HG02870 (cell line): ENCODE measurements at regions not wholly inside any gene's neighbourhood (a gene's known extent, or its start where the extent isn't known, plus 50 kb on each side); places are given as distances from the start of the nearest gene placed in this dataset.
"Not testable (repeated sequence)": the region's sequence is repeated elsewhere in the genome, so short reads cannot be mapped to it uniquely, and the experiment has no call there.

Experiments used
- ATAC-seq: cut with Tn5 transposase; IDR thresholded peaks from one replicate; pipeline ENCODE4 v1.9.1; 2021; ENCODE audit warnings: mild to moderate bottlenecking, moderate library complexity; ENCODE audit not compliant: unreplicated experiment

- no peak for ATAC-seq
Observed at GRCh38 chr14:71800878-71801277, 131.4 kb upstream of the RGS6 start.

- no peak for ATAC-seq
Observed at GRCh38 chr14:71803539-71804260, 128.5 kb upstream of the RGS6 start.

GRCh38 chr14:71804992-71805391, 127.2 kb upstream of the RGS6 start:
- no peak for ATAC-seq

- not testable (repeated sequence) for ATAC-seq
Observed at GRCh38 chr14:71807049-71807448, 125.2 kb upstream of the RGS6 start.

GRCh38 chr14:71810800-71811199, 121.4 kb upstream of the RGS6 start:
- ATAC-seq: not testable (repeated sequence)

- no peak for ATAC-seq
Observed at GRCh38 chr14:71812693-71813092, 119.5 kb upstream of the RGS6 start.

GRCh38 chr14:71815110-71815509, 117.1 kb upstream of the RGS6 start:
- no peak for ATAC-seq

GRCh38 chr14:71824816-71825215, 107.4 kb upstream of the RGS6 start:
- ATAC-seq: no peak

GRCh38 chr14:71833476-71833875, 98.8 kb upstream of the RGS6 start:
- no peak for ATAC-seq

GRCh38 chr14:71834284-71835204, 97.7 kb upstream of the RGS6 start:
- ATAC-seq: no peak

GRCh38 chr14:71852181-71852580, 80.0 kb upstream of the RGS6 start:
- no peak for ATAC-seq

GRCh38 chr14:71855399-71856036, 76.7 kb upstream of the RGS6 start:
- ATAC-seq: no peak

GRCh38 chr14:71856199-71856919, 75.9 kb upstream of the RGS6 start:
- no peak for ATAC-seq

- no peak for ATAC-seq
Observed at GRCh38 chr14:71863049-71863448, 69.2 kb upstream of the RGS6 start.

- ATAC-seq: no peak
Observed at GRCh38 chr14:71863766-71864165, 68.5 kb upstream of the RGS6 start.
